DMS79 treated with DMSO at 0.1 percent for 48 hours (cell line): ENCODE measurements at regions not wholly inside any gene's neighbourhood (a gene's known extent, or its start where the extent isn't known, plus 50 kb on each side); places are given as distances from the start of the nearest gene placed in this dataset.

ENCODE experiments used
- DNase-seq: peaks from one replicate; lab custom pipeline; 2025; lab: John Stamatoyannopoulos, UW

DNA sequence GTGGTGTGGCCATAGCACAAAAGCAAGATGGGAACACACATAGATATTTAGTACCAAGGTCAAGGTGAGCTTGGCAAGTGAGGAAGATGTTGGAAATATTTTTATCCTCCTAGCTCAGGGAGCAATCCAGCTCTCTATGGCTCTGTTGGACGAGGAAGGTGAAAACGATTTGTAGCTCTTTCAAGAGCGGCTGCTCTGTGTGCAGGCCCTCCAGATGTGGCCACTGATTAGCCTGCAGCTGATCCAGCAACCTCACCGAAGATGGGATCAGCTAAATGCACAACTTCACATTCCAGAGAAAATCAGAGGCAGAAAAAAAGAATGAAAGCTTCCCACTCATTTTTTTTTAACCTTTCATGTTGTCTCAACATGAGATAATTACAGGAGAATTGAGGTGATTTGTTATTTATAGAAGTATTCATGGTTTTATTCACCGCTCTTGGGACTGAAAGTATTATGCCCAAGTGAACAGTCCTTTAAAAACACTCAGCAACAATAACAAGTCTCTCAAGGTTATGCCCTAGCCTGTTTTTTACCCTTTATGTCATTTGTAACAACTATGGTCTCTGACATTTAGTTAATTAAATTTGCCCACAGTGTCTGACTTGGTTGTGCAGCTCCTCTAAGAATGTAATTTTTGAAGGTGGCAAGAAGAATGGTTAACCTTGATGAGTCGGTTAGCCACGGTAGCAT is 213.6 kb upstream of the ADARB2 start:
- DNase-seq, result no peak

DNA sequence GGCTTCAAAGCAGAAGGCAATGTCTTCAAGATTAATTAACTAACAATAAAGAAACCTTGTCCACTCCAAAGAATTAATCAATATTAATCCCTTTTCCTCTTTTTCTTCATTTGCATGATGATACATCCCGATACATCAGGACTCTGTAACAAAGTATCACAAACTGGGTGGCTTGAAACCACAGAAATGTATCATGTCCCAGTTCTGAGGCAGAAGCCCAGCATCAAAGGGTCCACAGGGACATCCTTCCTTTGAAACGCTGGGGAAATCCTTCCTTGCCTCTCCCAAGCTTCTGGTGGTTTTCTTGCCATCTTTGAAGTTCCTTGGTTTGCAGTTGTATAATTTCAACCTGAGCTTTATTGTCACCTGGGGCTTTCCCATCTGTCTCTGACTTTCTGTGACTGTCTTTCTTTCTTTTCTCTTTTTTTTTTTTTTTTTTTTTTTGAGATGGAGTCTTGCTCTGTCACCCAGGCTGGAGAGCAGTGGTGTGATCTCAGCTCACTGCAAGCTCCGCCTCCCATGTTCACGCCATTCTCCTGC is 210.2 kb upstream of the ADARB2 start:
- DNase-seq, result no peak

DNA sequence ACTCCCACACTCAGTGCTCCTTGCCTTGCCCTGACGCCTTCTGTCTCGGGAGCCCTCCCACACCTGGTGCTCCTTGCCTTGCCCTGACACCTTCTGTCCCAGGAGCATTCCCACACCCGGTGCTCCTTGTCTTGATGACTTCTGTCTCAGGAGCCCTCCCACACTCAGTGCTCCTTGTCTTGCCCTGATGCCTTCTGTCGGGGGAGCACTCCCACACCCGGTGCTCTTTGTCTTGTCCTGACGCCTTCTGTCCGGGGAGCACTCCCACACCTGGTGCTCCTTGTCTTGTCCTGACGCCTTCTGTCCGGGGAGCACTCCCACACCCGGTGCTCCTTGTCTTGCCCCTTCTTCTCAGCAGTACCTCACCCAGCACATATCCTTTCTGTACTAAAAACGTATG is 207.2 kb upstream of the ADARB2 start:
- no peak for DNase-seq

DNA sequence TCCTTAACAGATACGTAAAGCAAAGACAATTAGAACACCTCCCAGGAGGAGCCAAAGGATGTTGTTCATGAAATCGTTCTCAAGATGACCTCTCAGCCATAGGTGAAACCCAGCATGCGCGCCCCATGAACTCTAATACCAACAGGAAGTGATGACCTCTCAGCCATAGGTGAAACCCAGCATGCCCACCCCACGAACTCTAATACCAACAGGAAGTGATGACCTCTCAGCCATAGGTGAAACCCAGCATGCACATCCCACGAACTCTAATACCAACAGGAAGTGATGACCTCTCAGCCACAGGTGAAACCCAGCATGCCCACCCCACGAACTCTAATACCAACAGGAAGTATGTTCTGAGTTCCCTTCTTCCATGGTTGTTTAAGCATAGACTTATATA is 205.2 kb upstream of the ADARB2 start:
- DNase-seq, result no peak

DNA sequence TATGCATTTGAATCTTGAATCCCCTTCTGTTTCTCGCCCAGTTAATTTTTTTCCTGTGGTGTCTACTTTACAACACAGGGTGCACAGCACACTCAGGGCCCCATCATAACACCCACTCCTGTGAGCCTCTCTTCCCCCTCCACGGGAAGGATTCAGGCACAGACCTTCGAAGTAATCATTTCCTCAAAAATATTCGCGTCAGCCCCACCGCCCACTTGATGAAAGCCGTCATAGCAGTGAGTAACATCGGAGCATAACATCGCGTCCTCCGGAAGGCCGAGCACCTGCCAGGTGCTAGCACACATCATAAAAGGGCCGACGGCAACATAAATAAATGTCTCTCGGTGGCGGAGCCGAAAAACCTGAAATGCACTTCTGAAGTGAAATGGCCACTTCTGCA is 201.7 kb upstream of the ADARB2 start:
- no peak for DNase-seq

DNA sequence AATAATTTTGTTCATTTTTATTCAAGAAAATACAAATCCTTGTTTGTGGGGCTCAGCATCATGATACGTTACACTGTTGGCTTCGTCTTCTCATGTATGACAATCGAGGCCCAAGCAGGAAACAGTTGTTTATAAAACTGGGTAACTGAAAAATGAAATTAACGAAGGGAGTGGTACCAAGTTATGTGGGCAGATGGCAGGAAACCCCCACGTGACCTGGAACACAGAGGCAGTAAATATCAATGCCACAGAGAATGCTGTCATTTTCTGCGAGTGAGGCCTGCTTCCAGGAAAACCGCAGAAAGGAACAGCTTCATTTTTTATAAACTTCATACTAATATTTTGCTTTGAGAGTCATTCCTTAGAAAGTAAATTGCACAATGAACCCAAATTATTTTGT is 201.0 kb upstream of the ADARB2 start:
- DNase-seq, result no peak

DNA sequence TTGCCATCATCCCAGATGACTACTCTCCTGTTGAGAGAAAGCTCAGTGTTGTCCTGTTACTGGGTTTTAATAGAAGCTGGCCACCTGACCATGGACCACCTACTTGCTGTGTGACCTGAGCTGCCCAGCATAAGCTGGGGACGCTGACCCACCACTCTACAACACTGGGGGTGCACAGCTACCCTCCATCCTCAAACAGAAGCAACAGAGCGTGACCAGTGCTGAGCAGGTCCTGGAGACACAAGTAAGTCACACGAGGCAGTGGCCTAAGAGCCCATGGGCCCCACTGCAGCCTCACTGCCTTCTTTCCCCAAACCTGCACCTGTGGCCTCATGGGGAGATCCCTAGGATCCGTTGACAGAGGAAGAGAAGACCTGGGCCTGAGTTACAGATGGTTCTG is 198.6 kb upstream of the ADARB2 start:
- DNase-seq, result no peak

DNA sequence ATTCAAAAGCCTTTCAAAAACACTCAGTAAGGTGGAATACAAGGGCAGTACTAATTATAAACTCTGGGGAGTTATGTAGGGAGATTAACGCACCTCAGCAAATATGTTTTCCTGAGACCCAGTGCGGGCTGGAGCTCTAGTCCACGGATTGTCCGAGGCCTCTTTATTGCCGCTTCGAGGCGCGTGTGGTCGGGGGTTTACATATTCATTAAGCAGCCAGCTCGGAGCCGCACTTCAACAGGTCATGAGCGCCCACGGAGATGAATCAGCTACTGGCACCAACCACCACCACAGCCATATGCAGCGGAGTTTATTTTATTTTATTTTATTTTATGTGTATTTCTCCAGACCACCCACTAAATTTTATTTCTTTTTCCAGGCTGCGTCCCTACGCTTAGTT is 195.9 kb upstream of the ADARB2 start:
- no peak for DNase-seq

DNA sequence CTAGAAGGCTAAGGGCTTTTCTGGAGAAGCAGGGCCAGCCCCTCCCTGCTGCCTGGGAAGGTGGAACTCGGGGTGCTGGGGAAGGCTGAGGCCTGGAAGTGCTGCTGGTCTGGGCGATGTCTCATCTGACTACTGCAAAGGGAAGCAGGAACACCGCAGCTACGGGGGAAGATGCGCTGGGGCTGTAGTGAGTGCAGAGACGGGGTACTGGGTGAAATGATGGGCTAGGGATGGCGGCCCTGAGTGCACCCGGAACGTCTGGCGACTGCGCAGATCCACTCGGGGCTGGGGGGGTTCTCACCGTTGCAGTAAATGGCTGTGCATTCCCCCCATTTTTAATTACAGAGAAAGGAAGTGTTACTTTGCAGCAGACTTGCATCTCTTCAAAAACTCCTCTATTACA is 195.4 kb upstream of the ADARB2 start:
- DNase-seq, result no peak

DNA sequence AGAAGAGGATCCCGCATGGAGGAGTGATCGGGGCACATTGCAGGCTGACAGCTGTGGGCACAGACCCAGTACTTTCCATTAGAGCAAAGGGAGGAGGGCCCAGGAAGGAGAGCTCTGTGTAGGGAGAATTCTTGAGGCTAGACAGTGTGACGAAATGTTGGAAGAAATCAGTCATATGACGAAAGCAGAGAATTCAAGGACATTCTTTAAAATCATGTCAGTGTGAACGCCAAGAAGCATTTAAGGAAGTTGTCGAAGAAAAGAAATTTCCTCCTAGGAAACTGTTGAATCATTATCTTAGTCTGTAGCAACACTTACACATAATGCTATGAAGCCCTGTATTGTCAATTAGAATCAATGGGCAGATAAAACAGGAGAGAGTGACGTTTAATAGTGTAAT is 191.3 kb upstream of the ADARB2 start:
- no peak for DNase-seq

DNA sequence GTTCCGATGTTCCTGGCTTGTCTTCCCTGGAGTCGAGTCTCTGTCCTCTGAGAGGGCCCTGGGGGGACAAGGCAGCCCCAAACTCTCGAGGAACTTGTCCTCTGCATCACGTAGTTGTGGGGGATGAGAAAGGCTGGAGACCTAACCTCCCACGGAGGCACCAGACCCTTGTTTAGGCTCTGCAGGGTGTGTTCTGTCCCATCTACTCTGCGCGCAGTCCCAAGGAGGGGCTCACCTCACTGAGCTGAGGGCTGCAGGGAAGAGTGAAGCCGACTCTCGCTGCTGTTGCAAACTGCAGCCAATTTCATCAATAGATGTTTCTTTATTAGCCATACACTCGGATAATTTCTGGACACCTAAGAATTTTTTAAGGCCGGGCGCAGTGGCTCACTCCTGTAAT is 186.7 kb upstream of the ADARB2 start:
- no peak for DNase-seq

DNA sequence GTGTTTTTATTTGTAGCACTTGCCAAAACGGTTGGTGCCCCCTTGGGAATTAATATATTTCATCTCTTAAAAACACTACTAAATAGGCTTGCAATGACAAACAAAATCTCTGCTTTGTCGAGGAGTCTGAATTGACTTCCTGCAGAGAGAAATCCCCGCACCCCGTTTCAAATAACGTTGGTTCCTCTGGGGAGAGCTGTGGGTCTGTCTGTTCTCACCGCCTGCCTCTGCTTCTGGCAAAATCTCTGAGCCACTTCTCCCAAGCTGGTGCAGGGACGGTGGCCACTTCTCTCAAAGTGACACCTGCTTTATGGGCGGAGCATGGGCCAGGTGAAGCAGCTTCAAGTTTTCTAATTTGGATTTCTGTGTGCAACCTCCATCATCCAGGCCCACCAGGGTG is 186.3 kb upstream of the ADARB2 start:
- no peak for DNase-seq

DNA sequence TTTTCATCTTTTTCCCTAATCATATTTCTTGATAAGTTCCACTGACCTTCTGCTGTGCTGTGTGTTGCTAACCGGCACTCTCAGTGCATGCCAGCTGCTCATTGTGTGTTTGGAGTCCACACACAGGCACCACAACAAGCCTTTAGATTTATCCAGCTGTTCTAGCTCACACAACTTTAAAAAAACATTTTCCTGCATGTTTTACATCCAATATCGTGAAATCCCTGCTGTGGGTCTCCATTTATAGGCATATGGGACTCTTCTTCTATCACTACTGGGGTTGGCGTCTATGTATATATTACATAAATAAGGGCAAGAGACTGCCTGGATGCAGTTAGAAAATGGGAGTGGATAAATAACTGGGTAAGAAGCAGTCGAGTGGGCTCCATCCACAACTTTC is 183.6 kb upstream of the ADARB2 start:
- no peak for DNase-seq

DNA sequence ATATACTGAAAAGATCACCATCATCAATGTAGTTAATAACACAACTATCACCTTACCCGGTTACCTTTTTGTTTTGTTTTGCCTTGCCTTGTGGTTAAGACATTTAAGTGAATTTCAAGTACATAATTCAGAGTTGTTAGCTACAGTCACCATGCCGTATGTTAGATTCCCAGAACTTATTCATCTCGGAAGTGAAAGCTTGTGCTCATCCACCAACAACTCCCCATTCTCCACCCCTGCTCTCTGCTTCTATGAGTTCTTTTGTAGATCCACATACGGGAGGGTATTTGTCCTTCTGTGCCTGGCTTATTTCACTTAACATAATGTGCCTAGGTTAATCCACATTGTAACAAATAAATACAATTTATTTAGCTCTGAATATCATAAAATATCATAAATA is 182.8 kb upstream of the ADARB2 start:
- DNase-seq, result no peak

DNA sequence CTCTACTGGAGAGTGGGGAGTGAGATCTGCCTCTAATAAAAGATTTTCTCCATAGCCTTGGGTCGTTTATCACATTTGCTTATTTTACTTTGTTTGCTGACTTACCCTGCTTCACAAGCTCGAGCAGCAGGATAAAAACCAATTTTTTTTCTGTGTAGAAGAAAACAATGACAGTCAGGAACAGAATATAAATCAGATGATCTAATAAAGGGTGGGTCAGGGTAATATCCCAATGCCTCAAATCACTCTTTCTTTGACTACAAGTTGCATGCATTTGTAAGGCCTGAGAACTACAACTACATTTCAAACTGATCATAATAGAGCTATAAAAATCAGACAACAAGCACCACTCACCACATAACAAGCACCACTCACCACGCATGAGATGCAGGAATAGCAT is 174.4 kb upstream of the ADARB2 start:
- DNase-seq, result no peak

DNA sequence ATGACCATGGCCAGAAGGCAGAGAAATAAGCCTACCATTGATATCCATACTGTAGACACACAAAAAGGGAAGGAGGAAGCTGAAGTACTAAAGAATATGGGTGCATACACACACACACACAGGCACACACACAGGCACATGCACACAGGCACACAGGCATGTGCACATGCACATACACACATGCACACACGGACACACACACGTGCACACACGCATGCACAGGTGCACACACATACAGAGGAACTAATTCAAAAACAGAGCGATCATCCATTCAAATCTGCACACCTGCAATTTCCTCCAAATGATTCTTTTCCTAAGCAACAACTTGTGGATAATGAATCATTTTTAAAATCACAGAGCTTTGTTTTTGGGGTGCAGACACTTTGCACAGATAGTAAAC is 166.7 kb upstream of the ADARB2 start:
- no peak for DNase-seq

DNA sequence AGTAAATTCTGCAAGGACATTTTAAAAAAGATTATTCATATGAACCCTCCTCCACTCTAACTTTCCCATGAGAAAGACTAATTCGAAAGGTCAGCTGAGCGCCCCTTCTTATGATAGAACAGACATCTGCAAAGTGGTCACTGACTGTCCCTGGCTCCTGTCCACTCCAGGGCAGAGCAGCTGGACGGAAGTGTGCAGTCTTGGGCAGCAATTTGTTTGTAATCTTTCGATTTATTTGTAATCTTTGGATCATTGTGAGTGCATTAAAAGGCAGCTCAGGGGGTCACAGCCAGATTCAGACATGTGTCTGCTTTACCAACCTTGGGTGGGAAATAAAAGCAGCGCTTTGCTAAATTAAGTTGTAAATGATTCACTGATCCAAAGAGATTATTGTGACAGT is 158.8 kb upstream of the ADARB2 start:
- no peak for DNase-seq

DNA sequence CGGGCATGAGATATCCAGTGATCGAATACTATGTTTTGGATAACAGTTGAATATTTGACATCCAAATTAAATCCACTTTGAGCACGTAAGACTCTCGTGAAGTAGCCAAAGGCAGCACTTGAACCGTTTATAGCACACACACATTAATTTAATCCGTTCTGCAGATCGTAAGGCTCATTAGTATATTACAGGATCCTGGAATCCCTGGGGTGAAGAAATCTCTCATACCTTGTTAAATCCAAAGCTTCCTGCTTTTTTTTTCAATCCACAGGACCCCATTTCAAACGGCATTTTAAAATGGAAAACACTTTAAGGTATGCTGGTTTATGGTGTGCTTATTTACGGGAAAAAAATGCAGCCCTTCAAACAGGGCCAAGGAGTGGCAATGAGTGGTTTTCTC is 158.4 kb upstream of the ADARB2 start:
- DNase-seq, result no peak

DNA sequence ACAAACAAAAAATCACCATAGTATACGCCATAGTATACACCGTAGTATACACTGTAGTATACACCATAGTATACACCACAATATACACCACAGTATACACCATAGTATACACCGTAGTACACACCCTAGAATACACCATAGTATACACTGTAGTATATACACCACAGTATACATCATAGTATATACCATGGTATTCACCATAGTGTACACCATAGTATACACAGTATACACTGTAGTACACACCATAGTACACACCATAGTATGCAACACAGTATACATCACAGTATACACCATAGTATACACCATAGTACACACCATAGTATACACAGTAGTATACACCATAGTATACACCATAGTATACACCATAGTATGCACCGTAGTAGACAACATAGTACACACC is 157.6 kb upstream of the ADARB2 start:
- DNase-seq, result no peak

DNA sequence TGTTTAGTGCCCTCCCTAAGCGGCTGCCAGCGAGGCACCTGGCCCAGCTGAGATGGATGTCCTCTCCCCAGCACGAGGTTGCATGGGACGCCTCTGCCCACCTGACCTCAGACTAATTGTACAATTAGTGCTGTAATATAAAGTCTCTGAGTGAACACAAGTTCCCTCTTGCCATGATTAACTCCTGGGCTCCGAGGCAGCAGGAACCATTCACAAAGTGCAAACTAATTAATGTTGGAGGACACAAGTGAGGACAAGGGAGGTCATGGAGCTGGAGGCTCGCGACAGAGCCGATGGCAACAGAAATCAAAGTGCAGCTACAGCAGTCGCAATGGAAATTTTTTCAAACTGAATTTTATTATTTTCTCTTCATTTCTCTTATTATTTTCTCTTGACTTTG is 156.6 kb upstream of the ADARB2 start:
- DNase-seq, result no peak

DNA sequence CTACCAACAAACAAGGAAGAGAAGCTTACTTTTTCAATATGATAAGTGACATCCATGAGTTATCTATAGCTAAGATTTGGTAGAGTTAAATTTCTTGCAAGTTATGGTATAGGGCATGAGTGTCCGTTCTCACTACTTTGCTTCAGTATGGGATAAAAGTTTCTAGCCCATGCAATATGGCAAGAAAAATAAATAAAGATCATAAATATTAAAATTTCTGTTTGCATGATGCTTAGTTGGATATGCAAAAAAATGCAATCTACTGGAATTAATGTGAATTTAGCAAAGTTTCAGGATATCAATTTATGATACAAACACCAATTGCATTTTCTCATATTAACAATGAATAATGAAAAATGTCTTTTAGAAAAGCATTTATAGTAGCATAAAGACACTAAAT is 148.7 kb upstream of the ADARB2 start:
- no peak for DNase-seq

DNA sequence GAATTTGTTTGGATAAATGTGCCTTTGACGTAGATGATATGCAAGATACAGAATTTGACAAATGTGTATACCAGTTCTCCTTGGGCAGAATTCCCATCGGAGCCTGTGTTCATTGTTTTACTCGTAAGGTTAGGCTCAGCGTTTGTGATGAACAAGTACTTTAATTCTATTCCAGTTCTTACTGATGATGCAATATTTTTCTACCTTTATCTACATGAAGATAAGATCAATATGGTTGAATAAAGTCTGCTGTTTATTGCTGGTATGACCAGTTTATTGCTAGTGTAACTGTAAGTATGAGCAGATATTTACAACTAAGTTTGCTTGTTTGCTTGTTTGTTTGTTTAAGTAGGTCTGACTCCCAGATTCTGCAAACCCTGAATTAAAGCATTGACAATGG is 145.4 kb upstream of the ADARB2 start:
- DNase-seq, result no peak

DNA sequence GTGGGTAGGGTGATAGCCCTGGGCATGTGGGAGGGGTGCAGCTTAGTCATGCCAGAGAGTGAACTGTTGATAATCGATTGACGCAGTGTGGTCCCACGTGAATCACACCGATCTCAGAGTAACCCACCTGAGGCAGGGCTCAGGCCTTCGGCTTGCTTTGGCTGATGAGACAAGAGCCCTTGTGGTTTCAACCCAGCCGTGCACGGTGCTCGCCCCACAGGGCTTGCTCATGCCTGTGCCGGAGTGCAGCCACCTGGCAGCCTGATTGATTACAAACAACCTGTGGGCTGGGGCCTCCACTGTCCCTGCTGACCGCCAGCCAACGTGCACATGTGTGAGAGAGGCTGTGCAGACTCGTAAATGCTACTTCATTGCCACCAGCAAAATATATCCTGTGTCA is 144.9 kb upstream of the ADARB2 start:
- DNase-seq, result no peak

DNA sequence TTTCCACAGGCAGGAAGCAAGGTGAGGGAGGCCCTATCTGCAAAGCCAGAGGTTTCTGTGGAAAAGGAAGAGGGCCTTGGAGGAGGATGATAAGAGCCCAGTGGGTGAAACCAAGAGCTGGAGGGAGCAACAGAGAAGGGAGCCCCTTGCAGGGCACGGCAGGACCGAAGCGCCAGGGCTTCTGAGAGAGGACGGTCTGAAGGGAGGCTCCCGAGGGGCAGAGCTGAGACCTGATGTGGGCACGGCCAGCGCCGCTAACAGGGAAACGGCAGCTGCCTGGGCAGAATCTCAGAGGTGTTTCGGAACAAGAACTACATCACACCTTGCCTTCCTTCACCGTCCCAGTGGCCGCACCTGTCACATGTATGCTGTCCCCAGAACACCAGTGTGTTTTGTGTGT is 144.3 kb upstream of the ADARB2 start:
- no peak for DNase-seq

DNA sequence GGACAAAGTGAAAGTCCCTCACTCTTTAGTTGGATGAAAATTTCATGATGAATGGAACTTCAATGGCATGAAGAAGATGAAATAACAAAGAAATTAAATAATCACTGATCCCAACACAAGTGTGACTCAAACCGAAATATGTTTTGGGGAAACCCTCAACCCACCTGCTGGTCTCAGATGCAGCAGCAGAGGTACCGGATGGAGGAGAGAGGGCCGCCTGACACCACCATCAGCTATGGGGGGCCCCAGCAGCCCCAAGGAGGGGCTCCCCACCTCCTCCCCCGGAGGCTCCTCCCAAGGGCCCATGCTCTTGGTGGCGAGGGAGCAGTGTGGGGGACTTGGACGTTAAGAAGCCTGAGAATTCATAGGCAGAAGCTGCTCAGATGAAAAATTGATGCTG is 137.2 kb upstream of the ADARB2 start:
- no peak for DNase-seq
